MM.1S (cell line): ENCODE measurements at regions not wholly inside any gene's neighbourhood (a gene's known extent, or its start where the extent isn't known, plus 50 kb on each side); places are given as distances from the start of the nearest gene placed in this dataset.

ENCODE experiments used
- DNase-seq: peaks from one replicate; pipeline ENCODE4 v3.0.0-alpha.2; 2015
- H2AFZ ChIP-seq: fragments of 300-600 bp; sonication (generic); 2 replicates; pipeline ENCODE4 v1.6.0; 2016; ENCODE audit warnings: antibody characterized with exemption, low read length
- H3F3A ChIP-seq: fragments of 300-600 bp; sonication (generic); 2 replicates; pipeline ENCODE4 v1.6.1; 2016; ENCODE audit warnings: mild to moderate bottlenecking, antibody characterized with exemption, low read length, moderate library complexity, mixed read lengths; ENCODE audit not compliant: insufficient read depth
- H3K27ac ChIP-seq: fragments of 300-600 bp; sonication (generic); 2 replicates; pipeline ENCODE4 v1.5.1; 2016; ENCODE audit warnings: mild to moderate bottlenecking, low read length
- H3K27me3 ChIP-seq: fragments of 300-600 bp; sonication (generic); replicated peaks from 2 replicates; pipeline ENCODE4 v1.6.0; 2016; ENCODE audit warnings: low read length; ENCODE audit not compliant: insufficient read depth
- H3K36me3 ChIP-seq: fragments of 300-600 bp; sonication (generic); replicated peaks from 2 replicates; pipeline ENCODE4 v1.6.1; 2016; ENCODE audit warnings: mild to moderate bottlenecking, low read length, mixed read lengths; ENCODE audit not compliant: insufficient read depth
- H3K4me1 ChIP-seq: fragments of 300-600 bp; sonication (generic); 2 replicates; pipeline ENCODE4 v1.6.1; 2016; ENCODE audit warnings: low read length, mixed read lengths
- H3K4me2 ChIP-seq: fragments of 300-600 bp; sonication (generic); 2 replicates; pipeline ENCODE4 v1.6.0; 2016; ENCODE audit warnings: low read depth, low read length
- H3K4me3 ChIP-seq: fragments of 300-600 bp; sonication (generic); 2 replicates; pipeline ENCODE4 v1.5.1; 2016; ENCODE audit warnings: low read length, mixed read lengths
- H3K79me2 ChIP-seq: fragments of 300-600 bp; sonication (generic); 2 replicates; pipeline ENCODE4 v1.6.1; 2016; ENCODE audit warnings: mixed run types, low read length, mixed read lengths
- H3K9ac ChIP-seq: fragments of 300-600 bp; sonication (generic); 2 replicates; pipeline ENCODE4 v1.6.1; 2016; ENCODE audit warnings: low read length, mixed read lengths
- H3K9me2 ChIP-seq: fragments of 300-600 bp; sonication (generic); replicated peaks from 2 replicates; pipeline ENCODE4 v1.6.1; 2016; ENCODE audit warnings: mild to moderate bottlenecking, low read length, mixed read lengths; ENCODE audit not compliant: insufficient read depth
- H3K9me3 ChIP-seq: fragments of 300-600 bp; sonication (generic); replicated peaks from 2 replicates; pipeline ENCODE4 v1.6.1; 2016; ENCODE audit warnings: mild to moderate bottlenecking, low read length, mixed read lengths; ENCODE audit not compliant: insufficient read depth
- H4K20me1 ChIP-seq: fragments of 300-600 bp; sonication (generic); 2 replicates; pipeline ENCODE4 v1.6.1; 2016; ENCODE audit warnings: mild to moderate bottlenecking, low read length, moderate library complexity, mixed read lengths; ENCODE audit not compliant: insufficient read depth
- EZH2 ChIP-seq: fragments of 300-600 bp; sonication (generic); optimal IDR thresholded peaks from 2 replicates; pipeline ENCODE3; 2017; ENCODE audit warnings: low read depth, mild to moderate bottlenecking, antibody characterized with exemption, low read length, mixed read lengths
- EZH2phosphoT487 ChIP-seq: fragments of 300-600 bp; sonication (generic); IDR thresholded peaks from 2 replicates; pipeline ENCODE4 v1.6.1; 2018; ENCODE audit warnings: antibody characterized with exemption, low read length
- TF ChIP-seq, protein P1 (sequence below): fragments of 300-600 bp; sonication (generic); IDR thresholded peaks from 2 replicates; pipeline ENCODE4 v1.5.1; 2016; ENCODE audit warnings: antibody characterized with exemption, low read length, mixed read lengths

DNA sequence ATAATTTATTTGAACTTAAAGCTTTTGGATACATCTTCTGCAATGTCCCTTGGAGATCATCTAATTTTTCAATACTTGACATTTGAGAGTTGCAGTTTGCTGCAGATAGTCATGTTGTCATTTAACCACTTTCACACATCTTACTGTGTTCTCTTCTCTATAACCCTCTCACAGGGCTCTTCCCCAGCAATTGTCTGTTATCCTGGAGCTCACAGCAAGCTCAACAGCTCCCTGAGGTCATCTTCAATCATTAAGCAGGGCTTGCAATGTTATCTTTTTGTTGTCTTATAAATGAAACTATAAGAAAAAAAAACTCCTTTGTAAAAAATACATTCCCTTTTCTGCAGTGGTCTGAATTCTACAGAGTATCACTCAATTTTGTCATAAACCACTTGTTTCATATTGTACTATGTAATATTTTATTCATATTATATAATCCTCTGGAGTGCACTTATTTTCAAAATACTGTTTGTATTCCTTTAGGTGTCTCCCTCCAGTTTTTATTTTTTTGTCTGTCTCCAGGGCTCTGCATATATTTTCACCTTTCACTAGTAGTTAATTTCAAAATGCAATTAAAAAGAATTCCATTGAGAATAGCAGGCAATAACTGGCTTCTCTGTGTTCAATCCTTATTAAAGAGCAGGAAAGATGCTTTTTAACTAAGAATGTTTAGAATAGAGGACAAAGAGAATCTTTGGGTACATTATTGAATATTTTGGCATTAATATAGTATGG lies 106.3 kb upstream of the ARSJ start:
- Histone ChIP-seq H3K4me1 (no peaks in the 10 kb centered on the region), H3K36me3 (no peaks in the 10 kb centered on the region), H3K79me2 (no peaks in the 10 kb centered on the region), H3K9ac (no peak overlapping the region), H3K27ac (no peak overlapping the region), H3K9me2 (no peaks in the 10 kb centered on the region), H3K4me3 (no peak overlapping the region), H2AFZ (no peak overlapping the region), H3K27me3 (no peaks in the 10 kb centered on the region), H3K9me3 (no peaks in the 10 kb centered on the region), H3F3A (no peaks in the 10 kb centered on the region), H4K20me1 (no peaks in the 10 kb centered on the region), H3K4me2 (no peak overlapping the region)
- no peak for DNase-seq
- TF ChIP-seq EZH2 (no peak), EZH2phosphoT487 (no peak)
- TF ChIP-seq, protein P1, sequence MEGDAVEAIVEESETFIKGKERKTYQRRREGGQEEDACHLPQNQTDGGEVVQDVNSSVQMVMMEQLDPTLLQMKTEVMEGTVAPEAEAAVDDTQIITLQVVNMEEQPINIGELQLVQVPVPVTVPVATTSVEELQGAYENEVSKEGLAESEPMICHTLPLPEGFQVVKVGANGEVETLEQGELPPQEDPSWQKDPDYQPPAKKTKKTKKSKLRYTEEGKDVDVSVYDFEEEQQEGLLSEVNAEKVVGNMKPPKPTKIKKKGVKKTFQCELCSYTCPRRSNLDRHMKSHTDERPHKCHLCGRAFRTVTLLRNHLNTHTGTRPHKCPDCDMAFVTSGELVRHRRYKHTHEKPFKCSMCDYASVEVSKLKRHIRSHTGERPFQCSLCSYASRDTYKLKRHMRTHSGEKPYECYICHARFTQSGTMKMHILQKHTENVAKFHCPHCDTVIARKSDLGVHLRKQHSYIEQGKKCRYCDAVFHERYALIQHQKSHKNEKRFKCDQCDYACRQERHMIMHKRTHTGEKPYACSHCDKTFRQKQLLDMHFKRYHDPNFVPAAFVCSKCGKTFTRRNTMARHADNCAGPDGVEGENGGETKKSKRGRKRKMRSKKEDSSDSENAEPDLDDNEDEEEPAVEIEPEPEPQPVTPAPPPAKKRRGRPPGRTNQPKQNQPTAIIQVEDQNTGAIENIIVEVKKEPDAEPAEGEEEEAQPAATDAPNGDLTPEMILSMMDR = no peak

DNA sequence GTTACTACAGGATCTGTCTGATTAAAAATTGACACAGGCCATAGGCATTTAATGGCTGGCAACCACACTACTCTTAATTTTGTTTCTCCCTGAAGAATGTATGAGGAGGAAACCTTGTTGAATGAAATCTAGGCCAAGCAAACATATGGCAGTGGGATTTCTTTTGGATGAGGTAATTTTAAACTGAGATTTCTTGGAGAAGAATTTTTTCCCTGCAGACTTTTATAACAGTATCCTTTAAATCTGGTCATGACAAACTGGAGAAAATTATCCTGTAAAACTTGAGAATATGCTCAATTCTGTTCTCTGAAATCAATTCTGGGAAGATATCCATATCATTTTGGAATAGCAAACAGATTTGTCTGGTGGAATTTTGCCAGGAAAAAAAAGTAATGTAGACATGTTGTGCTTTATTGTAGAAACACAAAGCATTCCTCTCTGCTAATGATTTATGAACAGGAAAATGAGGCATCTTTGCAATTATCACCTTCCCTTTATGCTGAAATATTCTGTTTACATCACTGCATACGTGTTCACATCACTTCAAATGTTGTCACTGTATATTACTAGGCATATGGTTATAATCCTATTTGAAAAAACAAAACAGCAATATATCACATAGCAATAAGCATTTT lies 108.3 kb upstream of the ARSJ start:
- no peak overlapping the region for H3K4me3 ChIP-seq
- H3K36me3 ChIP-seq = no peaks in the 10 kb centered on the region
- H4K20me1 ChIP-seq = no peaks in the 10 kb centered on the region
- H3F3A ChIP-seq = no peaks in the 10 kb centered on the region
- no peaks in the 10 kb centered on the region for H3K9me2 ChIP-seq
- no peak overlapping the region for H3K27ac ChIP-seq
- H2AFZ ChIP-seq = no peak overlapping the region
- no peak overlapping the region for H3K9ac ChIP-seq
- no peak for DNase-seq
- H3K9me3 ChIP-seq = no peaks in the 10 kb centered on the region
- H3K79me2 ChIP-seq = no peaks in the 10 kb centered on the region
- H3K27me3 ChIP-seq = no peaks in the 10 kb centered on the region
- H3K4me2 ChIP-seq = no peak overlapping the region
- TF ChIP-seq EZH2phosphoT487 (no peak), EZH2 (no peak)
- TF ChIP-seq, protein P1 = no peak
- H3K4me1 ChIP-seq = no peaks in the 10 kb centered on the region

DNA sequence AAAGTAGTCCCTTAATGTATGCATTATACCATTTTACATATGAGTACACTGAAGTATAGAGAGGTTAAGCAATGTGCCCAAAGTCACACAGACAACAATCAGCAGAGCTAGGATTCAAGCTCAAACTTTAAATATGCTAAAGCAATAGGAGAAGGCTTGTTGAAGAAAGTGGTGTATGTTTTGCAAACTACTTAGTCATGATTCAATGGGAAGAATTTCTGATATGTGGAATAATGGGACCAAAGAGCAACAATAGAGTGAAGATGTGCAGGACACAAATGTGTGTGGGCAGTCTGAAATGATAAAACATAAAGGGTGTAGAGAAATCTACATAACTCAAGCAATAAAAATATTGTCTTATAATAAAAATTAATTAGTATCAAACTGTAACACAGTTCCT lies 109.0 kb upstream of the ARSJ start:
- no peaks in the 10 kb centered on the region for H3K9me2 ChIP-seq

More for the DNA sequence above, 109.0 kb upstream of the ARSJ start:
- H3K4me1 ChIP-seq = no peaks in the 10 kb centered on the region
- no peak overlapping the region for H2AFZ ChIP-seq
- H3K36me3 ChIP-seq = no peaks in the 10 kb centered on the region
- no peaks in the 10 kb centered on the region for H4K20me1 ChIP-seq
- H3K27me3 ChIP-seq = no peaks in the 10 kb centered on the region
- H3K4me2 ChIP-seq = no peak overlapping the region
- H3K9ac ChIP-seq = no peak overlapping the region
- H3F3A ChIP-seq = no peaks in the 10 kb centered on the region
- no peak overlapping the region for H3K4me3 ChIP-seq
- no peak for DNase-seq
- H3K79me2 ChIP-seq = no peaks in the 10 kb centered on the region
- TF ChIP-seq EZH2 = no peak
- TF ChIP-seq, protein P1 = no peak
- H3K27ac ChIP-seq = no peak overlapping the region
- no peaks in the 10 kb centered on the region for H3K9me3 ChIP-seq
